T-helper 2 cell (primary cell): ENCODE measurements at regions not wholly inside any gene's neighbourhood (a gene's known extent, or its start where the extent isn't known, plus 50 kb on each side); places are given as distances from the start of the nearest gene placed in this dataset.

ENCODE experiments used
- DNase-seq, 5 experiments: peaks; one replicate each; pipeline versions ENCODE4 v3.0.0 to v3.0.0-alpha.2; 2012 to 2022

GRCh38 chr18:27249933-27250332 is 64.8 kb upstream of the CHST9 start:
- no peak for DNase-seq

GRCh38 chr18:27244259-27244658 is 59.2 kb upstream of the CHST9 start:
- no peak for DNase-seq

GRCh38 chr18:27242392-27243047 is 57.4 kb upstream of the CHST9 start:
- DNase-seq, result no peak

GRCh38 chr18:27240383-27240782 is 55.3 kb upstream of the CHST9 start:
- DNase-seq, result no peak

DNA sequence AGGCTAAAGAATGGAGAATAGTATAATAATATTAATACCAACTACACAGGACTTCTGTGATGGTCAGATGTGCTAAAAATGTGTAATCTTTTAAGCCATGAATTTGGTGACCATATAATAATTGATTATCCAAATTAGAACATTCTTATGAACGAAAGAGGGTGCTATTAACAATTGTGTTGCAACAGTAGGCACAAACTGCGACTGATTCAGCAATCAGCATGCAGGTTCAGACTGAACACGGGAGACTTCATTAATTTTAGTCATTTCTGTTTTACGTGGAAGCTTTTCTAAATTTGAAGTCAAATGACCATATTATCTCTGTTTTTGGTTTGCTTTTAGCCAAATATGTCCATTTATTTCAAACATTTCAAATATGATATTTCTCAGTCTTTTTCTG is 54.6 kb upstream of the CHST9 start:
- no peak for DNase-seq

GRCh38 chr18:27235218-27235870 is 50.2 kb upstream of the CHST9 start:
- no peak for DNase-seq
